Tongue (tissue), 1 donor: ENCODE measurements at regions not wholly inside any gene's neighbourhood (a gene's known extent, or its start where the extent isn't known, plus 50 kb on each side); places are given as distances from the start of the nearest gene placed in this dataset.
"Not testable (repeated sequence)": the region's sequence is repeated elsewhere in the genome, so short reads cannot be mapped to it uniquely, and the experiment has no call there.

Source experiments
- DNase-seq: peaks from one replicate; pipeline ENCODE4 v3.0.0-alpha.2; 2015

DNA sequence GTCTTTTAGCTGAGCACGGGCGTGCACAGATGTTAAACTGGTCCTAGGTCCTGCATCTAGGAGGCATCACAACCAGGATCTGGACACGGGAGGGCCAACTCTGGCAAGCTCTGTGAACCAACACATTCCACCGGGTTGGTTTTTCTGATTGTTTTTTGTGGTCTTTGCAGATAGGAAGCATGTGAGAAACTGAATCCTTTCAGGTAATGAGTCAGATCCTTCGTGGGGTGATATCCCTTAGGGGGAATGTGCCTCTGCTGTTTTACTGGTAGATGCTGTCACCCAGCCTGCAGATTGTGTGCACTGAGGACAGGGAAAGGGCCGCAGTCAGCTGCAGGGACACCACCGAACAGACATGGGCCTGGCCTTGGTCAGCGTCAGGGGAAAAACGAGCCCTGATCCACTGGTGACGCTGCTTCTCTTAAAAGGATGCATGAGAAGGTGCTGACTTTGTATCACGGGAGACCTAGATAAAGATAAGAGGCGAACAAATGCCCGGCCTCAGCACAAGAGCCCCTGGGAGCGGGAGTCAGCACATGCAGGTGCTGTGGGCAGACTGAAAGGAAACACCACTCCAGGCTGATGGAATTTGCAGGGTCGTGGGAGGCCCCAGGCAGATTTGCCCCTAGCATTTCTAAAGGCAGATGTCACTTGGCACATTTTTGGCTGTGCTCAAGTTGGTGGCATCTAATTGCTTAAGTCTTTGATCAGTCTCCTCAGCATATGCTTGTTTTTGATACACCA lies 51.1 kb downstream of the DOP1B start:
- DNase-seq = no peak

DNA sequence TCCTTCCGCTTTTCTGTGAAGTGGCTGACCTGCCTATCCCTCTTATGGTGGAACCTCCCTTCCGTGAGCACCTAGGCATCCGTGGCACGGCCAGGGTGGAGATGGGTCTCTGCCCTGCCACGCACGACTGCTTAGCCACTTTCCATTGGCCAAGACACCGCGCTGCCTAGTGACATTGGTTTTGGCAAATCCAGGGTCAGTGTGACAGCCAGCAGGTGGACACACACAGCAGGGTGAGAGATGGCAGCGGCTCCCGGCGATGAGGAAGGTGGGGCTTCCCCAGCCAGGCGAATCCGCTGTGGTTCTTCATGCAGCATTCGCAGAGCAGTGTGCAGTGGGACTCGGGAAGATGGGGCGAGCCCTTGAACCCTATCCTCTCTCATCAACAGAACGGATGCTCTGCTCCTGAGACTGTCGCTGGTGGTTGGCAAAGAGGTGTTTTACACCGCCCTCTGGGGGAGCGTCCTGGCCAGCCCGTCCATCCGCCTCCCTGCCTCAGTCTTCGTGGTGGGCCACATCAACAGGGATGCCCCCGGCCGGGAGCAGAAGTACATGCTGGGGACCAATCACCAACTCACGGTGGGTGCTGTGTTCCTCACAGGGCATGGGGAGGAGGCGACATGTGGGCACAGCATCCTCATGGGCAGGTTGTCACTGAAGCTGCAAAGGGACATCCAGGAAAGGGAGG lies 51.8 kb downstream of the DOP1B start:
- no peak for DNase-seq

DNA sequence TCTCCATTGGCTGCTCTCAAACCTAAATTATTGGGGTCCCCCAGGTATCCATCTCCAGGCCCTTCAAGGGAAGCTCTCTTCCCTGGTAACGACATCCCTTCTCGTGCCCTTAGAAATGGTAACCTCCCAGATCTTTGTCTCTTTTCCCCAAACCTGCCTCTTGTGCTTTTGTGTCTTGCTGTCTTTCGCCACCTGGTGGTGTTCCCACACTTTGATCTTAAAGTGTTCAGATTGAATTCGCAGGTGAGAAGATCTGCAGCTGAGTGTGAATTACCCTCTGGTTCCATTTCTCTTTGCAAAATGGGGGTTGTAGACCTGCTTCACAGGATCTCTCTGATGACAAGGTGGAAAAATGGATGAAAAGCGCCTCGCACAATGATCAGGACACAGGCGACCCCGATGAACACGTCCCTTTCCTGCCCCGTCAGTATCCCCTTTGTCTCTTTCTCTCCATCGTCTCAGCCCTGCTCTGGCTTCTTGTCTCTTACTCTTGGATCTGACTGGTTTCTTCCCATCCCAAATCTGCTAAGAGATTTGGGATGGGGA lies 53.1 kb downstream of the DOP1B start:
- DNase-seq = peak; percentile 61

DNA sequence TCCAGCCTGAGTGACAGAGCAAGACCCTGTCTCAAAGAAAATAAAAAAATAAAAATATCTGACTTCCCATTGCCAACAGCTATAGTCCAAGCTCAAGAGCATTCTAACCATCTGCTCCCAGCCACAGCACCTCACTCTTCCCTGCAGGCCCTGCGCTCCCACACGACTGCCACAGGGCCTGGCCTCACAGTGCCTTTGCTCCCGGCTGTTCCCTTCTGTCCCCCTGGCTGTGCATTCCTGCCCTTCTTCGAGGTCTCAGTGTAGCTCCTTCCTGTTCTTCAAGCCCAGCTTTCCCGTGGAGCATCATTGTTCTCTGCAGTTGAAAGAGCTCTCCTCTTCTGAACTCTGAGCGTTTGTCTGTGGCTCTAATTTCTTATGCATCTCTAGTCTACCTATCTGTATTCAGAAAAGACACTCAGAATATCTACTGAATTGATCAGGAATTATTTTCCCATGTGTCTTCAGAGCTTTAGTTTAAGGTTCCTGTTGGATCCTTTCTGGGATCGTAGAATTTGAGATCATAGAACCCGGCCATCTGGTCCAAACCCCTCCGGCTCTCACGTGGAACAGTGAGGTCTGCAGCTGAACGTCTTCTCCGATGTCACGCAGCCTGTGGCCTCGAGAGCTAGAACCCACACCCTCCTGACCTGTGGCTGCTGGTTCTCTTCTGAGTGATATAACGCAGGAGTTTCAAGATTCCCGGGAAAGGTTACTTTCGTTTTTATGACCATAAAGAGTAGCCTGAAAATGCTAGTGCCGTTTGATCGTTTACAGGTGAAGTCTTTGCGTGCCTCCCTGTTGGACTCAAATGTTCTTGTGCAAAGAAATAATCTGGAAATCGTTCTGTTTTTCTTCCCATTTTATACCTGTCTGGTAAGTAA lies 54.4 kb downstream of the DOP1B start:
- no peak for DNase-seq

DNA sequence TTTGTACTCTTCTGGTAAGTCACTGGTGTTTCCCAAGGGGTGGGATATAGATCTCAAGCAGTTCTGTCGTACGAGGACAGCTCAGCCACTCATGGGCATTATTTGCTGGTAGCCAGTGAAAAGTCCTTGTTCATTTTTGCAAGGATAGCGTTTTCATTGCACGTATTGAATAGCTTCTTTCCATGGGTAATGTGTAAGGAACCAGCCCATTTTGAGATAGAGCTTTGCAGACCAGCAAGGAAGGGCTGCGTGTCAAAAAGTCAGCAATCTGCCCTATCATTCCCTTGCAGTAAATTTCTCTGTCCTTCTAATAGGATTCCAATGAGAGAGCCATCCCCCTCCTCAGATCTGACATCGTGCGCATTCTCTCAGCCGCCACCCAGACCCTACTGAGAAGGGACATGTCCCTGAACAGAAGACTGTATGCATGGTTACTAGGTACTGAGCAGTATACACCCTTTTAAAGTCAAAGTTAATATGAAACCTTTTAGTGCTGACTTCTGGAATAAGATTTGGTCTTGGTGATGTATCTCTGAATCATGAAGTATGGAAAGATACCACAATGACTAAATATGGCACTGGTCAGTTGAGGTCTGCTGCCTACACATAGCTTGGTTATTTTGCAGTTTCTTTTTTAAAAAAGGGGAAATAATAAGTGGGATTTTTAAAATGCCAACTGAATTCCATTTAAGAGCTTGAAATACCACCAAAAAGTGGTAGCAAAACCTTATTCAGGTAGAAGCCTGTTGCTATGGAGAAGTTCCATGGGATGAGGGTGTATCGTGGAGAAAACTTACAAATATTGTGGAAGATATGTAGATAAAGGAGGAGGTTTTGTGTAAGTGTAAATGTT lies 55.3 kb downstream of the DOP1B start:
- no peak for DNase-seq

DNA sequence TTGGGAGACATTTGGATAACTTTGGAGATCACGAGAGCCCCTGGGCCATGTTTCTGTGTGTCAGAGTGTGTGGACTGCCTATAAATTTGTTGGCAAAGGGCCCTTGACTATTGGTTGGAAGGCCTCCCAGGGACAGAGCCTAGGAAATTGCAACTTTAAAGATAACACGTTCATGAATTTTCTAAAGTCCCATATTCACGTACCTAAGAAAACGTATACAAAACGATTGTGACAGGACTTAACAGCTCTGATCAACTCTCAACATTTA lies 55.8 kb downstream of the DOP1B start:
- no peak for DNase-seq

DNA sequence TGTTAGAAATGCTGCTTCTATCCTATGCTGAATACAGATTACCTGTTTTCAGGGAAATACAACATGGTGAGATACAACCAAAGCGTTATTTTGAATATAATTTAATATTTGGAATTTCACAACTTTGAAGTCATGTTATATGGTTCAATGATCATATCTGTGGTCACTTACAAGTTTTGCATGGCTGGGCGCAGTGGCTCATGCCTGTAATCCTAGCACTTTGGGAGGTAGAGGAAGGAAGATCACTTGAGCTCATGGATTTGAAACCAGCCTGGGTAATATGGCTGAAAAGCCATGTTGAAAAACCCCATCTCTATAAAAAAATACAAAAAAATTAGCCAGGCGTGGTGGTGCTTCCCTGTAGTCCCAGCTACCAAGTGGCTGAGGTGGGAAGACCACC lies 57.9 kb downstream of the DOP1B start:
- no peak for DNase-seq

DNA sequence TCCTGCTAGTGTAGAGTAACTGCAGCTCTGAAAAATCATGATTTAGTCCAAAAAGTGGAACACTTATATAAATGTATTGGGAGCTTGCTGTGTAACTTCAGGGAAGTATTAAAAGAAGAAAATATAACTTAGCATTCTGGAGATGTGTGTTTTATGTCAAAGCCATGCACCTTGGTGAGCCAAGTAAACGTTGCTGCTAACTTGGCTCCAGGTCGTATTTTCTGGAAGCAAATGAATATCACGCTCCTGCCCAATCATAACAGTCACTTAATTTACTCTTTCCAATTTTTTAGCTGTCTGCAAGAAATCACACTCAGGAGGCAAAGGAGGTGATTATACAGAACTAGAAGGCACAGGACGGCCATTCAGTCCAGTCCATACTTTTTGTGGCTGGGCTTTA lies 61.1 kb downstream of the DOP1B start:
- DNase-seq = peak; percentile 72

DNA sequence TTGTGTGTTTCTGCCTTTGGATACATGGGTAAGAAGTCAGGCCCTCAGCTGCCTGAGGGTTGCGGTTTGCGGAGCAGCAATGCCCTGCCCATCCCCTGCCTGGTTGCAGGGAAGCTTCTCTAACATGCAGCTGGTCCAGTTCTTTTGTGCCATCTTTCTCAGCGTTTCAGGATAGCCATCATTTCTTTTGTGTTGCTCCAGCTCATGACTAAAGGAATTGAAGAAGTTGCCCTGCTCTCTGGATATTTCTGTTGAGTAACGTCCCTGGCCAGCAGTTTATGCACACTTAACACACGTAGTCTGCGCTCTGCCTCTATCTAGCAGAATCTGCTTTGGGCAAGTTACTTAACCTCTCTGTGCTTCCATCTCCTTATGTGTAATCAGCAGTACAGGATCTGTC lies 62.1 kb downstream of the DOP1B start:
- DNase-seq = no peak

DNA sequence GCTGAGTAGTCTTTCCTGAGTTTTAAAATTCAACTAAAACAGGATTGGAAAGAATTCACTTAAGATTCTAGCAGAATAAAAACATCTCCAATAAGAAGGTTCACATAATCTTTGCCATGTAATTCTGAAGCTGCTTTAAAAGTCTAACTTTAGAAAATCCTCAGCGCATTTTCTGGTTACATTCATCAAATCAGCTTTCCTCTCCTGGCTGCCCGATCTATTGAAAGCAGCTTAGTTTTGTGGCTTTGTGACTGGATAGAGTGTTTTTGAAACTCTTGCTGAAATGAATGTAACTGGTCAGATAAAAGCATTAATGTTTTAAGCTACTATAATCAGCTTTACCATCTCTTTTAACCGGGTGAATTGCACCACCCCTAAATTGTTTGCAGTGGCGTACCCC lies 66.8 kb downstream of the DOP1B start:
- no peak for DNase-seq

DNA sequence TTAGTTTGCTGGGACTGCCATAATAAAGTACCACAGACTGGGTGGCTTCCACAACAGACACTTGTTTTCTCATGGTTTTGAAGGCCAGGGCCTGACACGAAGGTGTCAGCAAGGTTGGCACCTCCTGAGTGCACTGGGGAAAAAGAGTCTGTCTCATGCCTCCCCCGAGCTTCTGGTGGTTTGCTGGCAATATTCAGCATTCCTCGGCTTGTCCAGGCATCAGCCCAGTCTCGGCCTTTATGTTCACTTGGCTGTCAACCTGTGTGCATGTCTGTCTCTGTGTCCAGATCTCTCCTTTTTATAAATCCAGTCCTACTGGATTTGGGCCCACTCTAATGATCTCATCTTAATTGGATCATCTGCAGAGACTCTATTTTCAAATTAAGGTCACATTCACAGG lies 72.6 kb downstream of the DOP1B start:
- DNase-seq = no peak

DNA sequence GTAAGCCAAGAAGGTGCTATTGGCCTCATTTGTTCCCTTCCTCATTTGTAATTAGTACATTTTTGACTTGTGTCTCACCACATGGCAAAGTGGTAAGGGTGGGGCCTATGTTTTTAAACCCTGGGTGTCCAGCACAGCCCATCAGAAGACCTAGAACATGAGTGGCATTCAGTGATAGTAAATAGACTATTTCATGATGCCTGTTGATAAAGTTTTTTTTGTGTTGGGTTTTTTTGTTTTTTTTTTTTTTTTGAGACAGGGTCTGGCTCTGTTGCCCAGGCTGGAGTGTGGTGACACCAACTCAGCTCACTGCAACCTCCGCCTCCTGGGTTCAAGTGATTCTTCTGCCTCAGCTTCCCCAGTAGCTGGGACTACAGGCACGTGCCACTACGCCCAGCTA lies 74.8 kb downstream of the DOP1B start:
- DNase-seq = not testable (repeated sequence)

DNA sequence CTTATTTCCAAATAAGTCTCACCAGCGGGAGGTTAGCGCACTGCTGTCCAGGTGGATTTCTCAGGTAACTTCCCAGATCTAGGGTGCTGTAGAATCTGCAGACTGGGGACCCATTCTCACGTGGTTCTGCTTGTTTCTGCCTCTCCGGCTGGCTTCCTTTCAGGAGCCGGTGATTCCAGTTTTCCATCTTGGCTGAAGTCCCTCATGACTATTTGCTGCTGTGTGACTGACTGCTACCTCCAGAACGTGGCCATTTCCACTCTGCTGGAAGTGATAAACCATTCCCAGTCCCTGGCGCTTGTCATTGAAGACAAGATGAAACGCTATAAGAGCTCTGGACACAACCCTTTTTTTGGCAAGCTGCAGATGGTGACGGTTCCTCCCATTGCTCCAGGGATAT lies 76.0 kb downstream of the DOP1B start:
- no peak for DNase-seq

DNA sequence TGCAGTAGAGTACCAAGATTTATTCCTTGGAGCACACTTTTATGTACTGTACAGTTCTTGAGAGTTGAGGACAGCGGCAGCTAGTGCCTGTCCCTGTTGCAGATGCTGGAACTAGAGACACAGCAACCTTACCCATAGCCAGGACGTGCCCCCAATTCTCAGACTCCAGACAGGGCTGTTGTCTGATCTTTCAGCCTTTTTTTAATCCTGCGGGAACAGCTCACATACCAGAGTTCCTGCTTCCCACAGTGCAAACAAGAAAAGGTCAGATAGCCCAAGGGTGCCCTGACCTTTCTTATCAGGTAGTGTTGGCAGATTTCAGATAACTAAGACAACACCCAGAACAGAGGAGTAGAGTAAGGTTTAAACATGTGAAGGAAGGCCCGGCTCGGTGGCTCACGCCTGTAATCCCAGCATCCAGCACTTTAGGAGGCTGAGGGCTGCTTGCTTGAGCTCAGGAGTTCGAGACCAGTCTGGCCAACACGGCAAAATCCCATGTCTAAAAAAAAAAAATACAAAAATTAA lies 78.5 kb downstream of the DOP1B start:
- DNase-seq = no peak

DNA sequence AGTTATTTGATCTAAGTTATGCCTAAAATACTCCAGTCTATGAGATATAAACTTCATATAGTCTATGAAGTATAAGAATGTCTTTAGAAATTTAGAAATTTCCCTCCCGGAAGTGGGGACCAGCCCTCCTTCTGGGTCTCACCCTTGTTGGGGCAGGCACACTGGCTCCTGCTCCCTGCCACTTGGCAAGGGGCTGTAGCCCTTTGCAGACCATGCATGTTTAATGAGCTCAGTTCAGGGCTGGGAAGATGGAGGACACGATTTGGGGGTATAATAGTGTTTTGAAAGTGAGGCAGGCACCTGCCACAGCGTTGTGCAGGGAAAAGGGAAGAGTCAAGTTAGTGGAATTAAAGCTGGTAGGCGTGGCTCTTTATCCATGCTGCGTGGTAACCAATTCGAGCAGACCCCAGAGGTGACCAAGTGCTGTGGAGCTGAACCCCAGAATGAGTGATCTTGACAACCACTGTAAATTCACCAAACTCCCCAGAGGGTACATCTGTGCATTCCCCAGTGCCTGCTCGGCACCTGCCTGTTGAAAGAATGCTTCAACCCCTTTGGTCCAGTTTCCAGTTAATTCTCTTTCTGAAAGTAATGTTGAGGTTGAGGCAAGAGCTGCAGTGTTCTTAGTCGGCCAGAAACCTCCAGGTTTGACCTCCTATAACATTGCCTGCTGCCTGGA lies 79.6 kb downstream of the DOP1B start:
- no peak for DNase-seq

DNA sequence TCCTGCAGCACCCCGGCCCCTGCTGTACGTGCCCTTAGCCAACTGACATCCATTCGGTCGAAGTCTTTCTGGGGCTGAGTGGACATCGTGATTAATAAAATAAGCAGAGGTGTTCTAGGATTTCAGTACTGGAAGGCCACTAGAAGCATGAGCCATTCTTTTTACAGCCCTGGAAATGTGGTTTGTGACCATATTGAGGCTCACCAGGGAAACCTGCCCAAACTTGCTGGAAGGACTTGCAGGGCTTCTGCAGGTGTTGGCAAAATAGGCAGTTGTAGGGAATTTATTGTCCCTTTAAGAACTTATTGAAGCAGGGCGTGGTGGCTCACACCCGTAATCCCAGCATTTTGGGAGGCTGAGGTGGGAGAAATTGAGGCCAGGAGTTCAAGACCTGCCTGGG lies 80.8 kb downstream of the DOP1B start:
- DNase-seq = no peak

DNA sequence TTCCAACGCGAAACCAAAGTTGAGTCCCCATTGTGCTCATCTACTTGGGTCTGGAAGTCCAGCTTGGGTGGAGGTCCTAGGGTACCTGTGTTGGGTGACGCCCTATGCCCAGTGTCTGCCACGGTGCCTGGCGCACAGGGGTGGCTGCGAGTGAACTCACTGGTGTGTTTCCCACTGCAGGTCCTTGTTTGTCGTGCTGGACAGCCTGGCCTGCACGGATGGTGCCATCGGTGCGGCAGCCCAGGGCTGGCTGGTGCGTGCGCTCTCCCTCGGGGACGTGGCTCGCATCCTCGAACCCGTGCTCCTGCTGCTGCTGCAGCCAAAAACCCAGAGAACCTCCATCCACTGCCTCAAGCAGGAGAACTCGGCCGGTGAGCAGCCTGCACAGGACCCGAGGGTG lies 80.4 kb upstream of the MORC3 start:
- no peak for DNase-seq

DNA sequence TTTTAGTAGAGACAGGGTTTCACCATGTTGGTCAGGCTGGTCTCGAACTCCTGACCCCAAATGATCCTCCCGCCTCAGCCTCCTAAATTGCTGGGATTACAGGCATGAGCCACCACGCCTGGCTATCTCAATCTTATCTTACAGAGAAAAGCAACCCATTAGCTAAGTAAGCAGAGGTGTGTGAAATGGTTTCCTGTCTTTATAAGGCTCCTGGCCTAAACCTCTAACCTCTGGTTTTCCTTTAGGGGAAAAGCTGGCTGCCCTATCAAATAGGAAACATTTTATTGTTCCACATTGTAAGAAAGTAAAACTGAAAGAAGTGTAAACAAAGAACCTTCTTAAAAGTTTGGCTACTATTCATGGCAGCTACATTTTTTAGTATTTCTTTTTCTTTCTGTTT lies 78.3 kb upstream of the MORC3 start:
- DNase-seq = no peak

DNA sequence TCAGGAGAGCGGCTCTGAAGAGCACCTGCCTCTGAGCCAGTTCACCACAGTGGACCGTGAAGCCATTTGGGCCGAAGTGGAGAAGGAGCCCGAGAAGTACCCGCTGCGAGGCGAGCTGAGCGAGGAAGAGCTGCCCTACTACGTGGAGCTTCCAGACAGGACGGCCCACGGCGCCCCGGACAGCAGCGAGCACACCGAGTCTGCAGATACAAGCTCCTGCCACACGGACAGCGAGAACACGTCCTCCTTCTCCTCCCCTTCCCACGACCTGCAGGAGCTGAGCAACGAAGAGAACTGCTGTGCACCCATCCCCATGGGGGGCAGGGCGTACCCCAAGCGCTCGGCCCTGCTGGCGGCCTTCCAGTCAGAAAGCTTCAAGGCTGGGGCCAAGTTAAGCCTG lies 74.9 kb upstream of the MORC3 start:
- DNase-seq = no peak

DNA sequence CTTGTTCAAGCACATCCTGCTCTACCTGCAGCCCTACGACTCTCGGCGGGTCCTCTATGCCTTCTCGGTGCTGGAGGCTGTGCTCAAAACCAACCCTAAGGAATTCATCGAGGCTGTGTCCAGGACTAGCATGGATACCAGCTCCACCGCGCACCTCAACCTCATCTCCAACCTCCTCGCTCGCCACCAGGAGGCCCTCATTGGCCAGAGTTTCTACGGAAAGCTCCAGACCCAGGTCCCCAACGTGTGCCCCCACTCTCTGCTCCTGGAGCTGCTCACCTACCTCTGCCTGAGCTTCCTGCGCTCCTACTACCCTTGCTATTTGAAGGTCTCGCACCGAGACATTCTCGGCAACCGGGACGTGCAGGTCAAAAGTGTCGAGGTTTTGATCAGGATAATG lies 74.3 kb upstream of the MORC3 start:
- no peak for DNase-seq

DNA sequence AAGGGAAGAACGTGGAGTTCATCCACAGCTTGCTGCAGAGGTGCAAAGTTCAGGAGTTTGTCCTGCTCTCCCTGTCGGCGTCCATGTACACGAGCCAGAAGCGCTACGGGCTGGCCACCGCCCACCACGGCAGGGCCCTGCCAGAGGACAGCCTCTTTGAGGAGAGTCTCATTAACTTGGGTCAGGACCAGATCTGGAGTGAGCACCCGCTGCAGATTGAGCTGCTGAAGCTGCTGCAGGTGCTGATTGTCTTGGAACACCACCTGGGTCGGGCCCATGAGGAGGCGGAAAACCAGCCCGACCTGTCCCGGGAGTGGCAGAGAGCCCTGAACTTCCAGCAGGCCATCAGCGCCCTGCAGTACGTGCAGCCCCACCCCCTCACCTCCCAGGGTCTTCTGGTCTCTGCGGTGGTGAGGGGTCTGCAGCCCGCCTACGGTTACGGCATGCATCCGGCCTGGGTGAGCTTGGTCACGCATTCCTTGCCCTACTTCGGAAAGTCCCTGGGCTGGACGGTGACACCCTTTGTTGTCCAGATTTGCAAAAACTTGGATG lies 73.8 kb upstream of the MORC3 start:
- peak; percentile 18 for DNase-seq
